ENCODE measurements at regions not wholly inside any gene's neighbourhood (a gene's known extent, or its start where the extent isn't known, plus 50 kb on each side); places are given as distances from the start of the nearest gene placed in this dataset.

- TF ChIP-seq TFAP4 (IDR thresholded peaks at IDR 0.05; ENCODE audit: borderline replicate concordance, low read depth) = no peak
- TF ChIP-seq HDAC2 (CRISPR knock-in tag; IDR thresholded peaks at IDR 0.05) = no peak
- TF ChIP-seq ZNF530 (CRISPR knock-in tag; IDR thresholded peaks at IDR 0.05; ENCODE audit: low read depth) = no peak
- no peak for TF ChIP-seq ZNF670 (CRISPR knock-in tag; IDR thresholded peaks at IDR 0.05; ENCODE audit: borderline replicate concordance)
- no peak for TF ChIP-seq TOE1 (CRISPR knock-in tag; IDR thresholded peaks at IDR 0.05)
- TF ChIP-seq ZHX1 (CRISPR knock-in tag; IDR thresholded peaks at IDR 0.05; ENCODE audit: low read depth) = no peak
- no peak for TF ChIP-seq JUND (CRISPR knock-in tag; IDR thresholded peaks at IDR 0.05)
- TF ChIP-seq FOXM1 (CRISPR knock-in tag; IDR thresholded peaks at IDR 0.05) = no peak
- no peak for TF ChIP-seq EZH2 (conservative IDR thresholded peaks at IDR 0.05; ENCODE audit: low read depth, low read length)
- no peak for TF ChIP-seq KLF15 (CRISPR knock-in tag; IDR thresholded peaks at IDR 0.05; ENCODE audit: borderline replicate concordance)
- TF ChIP-seq ZSCAN20 (CRISPR knock-in tag; IDR thresholded peaks at IDR 0.05; ENCODE audit: borderline replicate concordance) = no peak
- TF ChIP-seq KMT2A (CRISPR knock-in tag; IDR thresholded peaks at IDR 0.05) = no peak
- no peak for TF ChIP-seq ZNF674 (CRISPR knock-in tag; IDR thresholded peaks at IDR 0.05; ENCODE audit: low read depth)
- TF ChIP-seq CTCF (CRISPR knock-in tag; IDR thresholded peaks at IDR 0.05) = no peak
These were observed 146.2 kb upstream of the TLL1 start for GRCh38 chr4:165726831-165727230.
